ENCODE measurements at regions not wholly inside any gene's neighbourhood (a gene's known extent, or its start where the extent isn't known, plus 50 kb on each side); places are given as distances from the start of the nearest gene placed in this dataset.

GRCh38 chr12:74945771-74946198 lies 263.9 kb downstream of the KCNC2 start:
- TF ChIP-seq, protein P1, sequence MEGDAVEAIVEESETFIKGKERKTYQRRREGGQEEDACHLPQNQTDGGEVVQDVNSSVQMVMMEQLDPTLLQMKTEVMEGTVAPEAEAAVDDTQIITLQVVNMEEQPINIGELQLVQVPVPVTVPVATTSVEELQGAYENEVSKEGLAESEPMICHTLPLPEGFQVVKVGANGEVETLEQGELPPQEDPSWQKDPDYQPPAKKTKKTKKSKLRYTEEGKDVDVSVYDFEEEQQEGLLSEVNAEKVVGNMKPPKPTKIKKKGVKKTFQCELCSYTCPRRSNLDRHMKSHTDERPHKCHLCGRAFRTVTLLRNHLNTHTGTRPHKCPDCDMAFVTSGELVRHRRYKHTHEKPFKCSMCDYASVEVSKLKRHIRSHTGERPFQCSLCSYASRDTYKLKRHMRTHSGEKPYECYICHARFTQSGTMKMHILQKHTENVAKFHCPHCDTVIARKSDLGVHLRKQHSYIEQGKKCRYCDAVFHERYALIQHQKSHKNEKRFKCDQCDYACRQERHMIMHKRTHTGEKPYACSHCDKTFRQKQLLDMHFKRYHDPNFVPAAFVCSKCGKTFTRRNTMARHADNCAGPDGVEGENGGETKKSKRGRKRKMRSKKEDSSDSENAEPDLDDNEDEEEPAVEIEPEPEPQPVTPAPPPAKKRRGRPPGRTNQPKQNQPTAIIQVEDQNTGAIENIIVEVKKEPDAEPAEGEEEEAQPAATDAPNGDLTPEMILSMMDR (IDR thresholded peaks at IDR 0.05; ENCODE audit: borderline replicate concordance, insufficient read depth, low read depth, low read length) = no peak

DNA sequence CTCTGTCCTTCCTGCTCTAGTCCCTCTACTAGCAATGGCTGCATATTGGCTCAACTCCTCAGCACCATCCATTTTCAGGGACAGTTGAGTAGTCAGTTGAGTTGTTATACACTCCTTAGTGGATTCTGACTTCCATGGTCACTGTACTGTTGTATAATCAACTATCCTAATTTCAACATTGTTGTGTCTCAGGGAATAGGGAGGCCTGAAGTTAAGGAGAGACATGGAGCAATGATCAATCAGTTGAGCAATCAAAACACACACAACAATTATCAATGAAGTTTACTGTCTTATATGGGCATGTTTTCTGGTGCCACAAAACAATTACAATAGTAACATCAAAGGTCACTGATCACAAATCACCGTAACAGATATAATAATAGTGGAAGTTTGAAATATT lies 255.9 kb downstream of the KCNC2 start:
- H3K4me3 ChIP-seq (ENCODE audit: low read depth, low read length) = no peak overlapping the region
- TF ChIP-seq, protein P1 (IDR thresholded peaks at IDR 0.05; ENCODE audit: borderline replicate concordance, insufficient read depth, low read depth, low read length) = no peak

More at GRCh38 chr12:74945771-74946198, 263.9 kb downstream of the KCNC2 start:
- H3K4me3 ChIP-seq (ENCODE audit: low read depth, low read length) = no peak overlapping the region

DNA sequence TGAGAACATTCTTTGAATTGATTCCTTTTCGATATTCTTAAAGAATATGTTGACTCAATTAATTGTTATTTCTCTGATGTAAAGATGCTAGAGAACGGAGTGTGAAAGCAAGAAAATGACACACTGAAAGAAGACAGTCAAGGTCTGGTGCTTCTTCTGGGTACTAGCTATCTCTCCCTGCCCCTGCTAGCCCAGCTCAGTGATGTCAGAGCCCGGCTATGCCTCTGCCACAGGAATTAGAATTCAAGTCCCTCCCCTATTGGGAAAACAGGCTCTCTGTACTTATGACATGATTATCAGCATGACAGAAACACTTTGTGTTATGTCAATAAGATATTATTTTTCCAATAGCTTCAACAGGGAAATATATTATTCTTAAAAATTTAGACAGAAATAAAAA lies 252.4 kb downstream of the KCNC2 start:
- TF ChIP-seq, protein P1 (IDR thresholded peaks at IDR 0.05; ENCODE audit: borderline replicate concordance, insufficient read depth, low read depth, low read length) = no peak
- no peak overlapping the region for H3K4me3 ChIP-seq (ENCODE audit: low read depth, low read length)

- no peak overlapping the region for H3K4me3 ChIP-seq (ENCODE audit: low read depth, low read length)
- TF ChIP-seq, protein P1 (IDR thresholded peaks at IDR 0.05; ENCODE audit: borderline replicate concordance, insufficient read depth, low read depth, low read length) = no peak
These were observed 252.0 kb downstream of the KCNC2 start for GRCh38 chr12:74957634-74958033.

DNA sequence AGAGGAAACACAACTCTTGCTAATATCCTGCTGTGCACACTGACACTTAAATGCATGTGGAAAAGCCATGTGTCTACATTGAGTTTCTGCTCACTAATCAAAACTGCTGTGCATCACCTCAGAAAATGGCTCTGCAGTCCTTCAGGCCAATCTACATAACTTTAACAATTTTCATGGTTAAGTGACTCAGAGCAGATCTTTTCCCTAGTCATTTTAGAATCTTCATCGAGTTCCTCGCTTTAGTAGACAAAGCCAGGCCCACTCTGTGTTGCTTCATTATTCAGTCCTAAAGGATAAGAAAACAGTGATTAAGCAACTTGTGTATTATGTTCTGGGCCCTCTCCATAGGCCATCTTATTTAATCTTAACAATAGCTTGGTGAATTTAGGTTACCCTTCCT lies 250.0 kb downstream of the KCNC2 start:
- TF ChIP-seq, protein P1 (IDR thresholded peaks at IDR 0.05; ENCODE audit: borderline replicate concordance, insufficient read depth, low read depth, low read length) = no peak
- H3K4me3 ChIP-seq (ENCODE audit: low read depth, low read length) = no peak overlapping the region

GRCh38 chr12:74963304-74963703 lies 246.3 kb downstream of the KCNC2 start:
- H3K4me3 ChIP-seq (ENCODE audit: low read depth, low read length) = no peak overlapping the region
- TF ChIP-seq, protein P1 (IDR thresholded peaks at IDR 0.05; ENCODE audit: borderline replicate concordance, insufficient read depth, low read depth, low read length) = no peak

DNA sequence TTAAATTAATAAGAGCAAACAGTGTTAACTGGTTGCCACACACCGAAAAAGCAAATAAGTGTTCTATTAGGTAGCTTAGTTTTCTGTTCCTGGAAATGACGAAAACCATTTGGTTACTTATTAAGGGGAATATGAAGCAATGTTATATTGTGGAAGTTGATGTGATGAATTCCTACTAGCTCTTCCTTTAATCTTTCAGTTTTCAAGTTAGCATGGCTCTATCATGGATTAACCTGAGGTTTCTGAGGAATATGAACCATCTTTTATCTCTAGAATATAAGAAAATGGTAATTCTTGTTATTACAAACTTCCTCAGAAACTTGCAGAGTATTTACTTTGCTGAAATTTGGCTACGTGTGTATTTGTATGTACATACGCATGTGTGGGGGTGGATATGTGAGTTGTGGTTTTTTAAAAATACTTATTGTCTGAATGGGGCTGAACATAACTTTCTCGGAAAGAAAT lies 245.7 kb downstream of the KCNC2 start:
- TF ChIP-seq, protein P1 (IDR thresholded peaks at IDR 0.05; ENCODE audit: borderline replicate concordance, insufficient read depth, low read depth, low read length) = no peak

More for the DNA sequence above, 245.7 kb downstream of the KCNC2 start:
- no peak overlapping the region for H3K4me3 ChIP-seq (ENCODE audit: low read depth, low read length)
